Astrocyte of the cerebellum (primary cell): ENCODE measurements at regions not wholly inside any gene's neighbourhood (a gene's known extent, or its start where the extent isn't known, plus 50 kb on each side); places are given as distances from the start of the nearest gene placed in this dataset.

Experiments used
- DNase-seq: peaks from one replicate; pipeline ENCODE4 v3.0.0-alpha.2; 2011; ENCODE audit warnings: low read depth
- H3K4me3 ChIP-seq: 2 replicates; pipeline ENCODE4 v1.5.1; 2011; ENCODE audit warnings: mild to moderate bottlenecking, low read depth, low read length, moderate library complexity
- in situ Hi-C: cut with HindIII; loops from 2 replicates; pipeline ENCODE4 v1.10.0; 2017; ENCODE audit warnings: low sequenced_read_pairs
- TF ChIP-seq, protein P1 (sequence below): IDR thresholded peaks from 2 replicates; pipeline ENCODE4 v1.5.1; 2012; ENCODE audit warnings: low read length, low read depth, moderate library complexity, mild to moderate bottlenecking; ENCODE audit errors: missing control alignments

DNA sequence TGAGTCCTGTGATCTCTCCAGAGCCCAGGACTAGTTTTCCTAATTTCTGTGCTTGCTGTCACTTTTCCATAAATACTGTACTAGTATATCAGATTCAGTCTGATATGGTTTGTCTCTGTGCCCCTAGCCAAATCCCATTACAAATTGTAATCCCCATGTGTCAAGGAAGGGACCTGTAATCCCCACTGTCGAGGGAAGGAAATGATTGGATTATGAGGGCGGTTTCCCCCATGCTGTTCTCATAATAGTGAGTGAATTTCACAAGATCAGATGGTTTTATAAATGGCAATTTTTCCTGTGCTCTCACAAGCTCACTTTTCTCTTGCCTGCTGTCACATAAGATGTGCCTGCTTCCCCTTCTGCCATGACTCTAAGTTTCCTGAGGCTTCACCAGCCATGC is 54.8 kb upstream of the IFRD1 start:
- in situ Hi-C loops = no loop called here
- TF ChIP-seq, protein P1, sequence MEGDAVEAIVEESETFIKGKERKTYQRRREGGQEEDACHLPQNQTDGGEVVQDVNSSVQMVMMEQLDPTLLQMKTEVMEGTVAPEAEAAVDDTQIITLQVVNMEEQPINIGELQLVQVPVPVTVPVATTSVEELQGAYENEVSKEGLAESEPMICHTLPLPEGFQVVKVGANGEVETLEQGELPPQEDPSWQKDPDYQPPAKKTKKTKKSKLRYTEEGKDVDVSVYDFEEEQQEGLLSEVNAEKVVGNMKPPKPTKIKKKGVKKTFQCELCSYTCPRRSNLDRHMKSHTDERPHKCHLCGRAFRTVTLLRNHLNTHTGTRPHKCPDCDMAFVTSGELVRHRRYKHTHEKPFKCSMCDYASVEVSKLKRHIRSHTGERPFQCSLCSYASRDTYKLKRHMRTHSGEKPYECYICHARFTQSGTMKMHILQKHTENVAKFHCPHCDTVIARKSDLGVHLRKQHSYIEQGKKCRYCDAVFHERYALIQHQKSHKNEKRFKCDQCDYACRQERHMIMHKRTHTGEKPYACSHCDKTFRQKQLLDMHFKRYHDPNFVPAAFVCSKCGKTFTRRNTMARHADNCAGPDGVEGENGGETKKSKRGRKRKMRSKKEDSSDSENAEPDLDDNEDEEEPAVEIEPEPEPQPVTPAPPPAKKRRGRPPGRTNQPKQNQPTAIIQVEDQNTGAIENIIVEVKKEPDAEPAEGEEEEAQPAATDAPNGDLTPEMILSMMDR = no peak
- H3K4me3 ChIP-seq = no peak overlapping the region
- DNase-seq = no peak

DNA sequence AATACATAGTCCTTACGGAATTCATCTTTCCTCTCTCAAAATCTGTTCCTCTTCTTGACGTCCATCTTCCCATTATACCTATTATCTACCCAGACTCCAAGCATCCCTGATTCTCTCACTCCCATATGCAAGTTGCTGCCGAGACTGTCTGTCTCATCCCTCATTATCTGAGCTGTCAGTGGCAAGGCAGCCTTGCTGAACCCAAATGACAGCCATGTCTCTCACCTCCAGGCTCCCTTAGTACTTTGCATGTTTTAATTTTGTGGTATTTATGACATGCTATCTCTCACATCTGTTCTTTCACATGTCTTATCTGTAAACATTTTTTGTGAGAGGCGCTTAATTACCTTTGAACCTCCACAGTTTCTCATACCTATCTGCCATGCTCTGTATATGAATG is 54.4 kb upstream of the IFRD1 start:
- TF ChIP-seq, protein P1 = no peak
- no peak overlapping the region for H3K4me3 ChIP-seq
- DNase-seq = no peak
- in situ Hi-C loops = no loop called here

DNA sequence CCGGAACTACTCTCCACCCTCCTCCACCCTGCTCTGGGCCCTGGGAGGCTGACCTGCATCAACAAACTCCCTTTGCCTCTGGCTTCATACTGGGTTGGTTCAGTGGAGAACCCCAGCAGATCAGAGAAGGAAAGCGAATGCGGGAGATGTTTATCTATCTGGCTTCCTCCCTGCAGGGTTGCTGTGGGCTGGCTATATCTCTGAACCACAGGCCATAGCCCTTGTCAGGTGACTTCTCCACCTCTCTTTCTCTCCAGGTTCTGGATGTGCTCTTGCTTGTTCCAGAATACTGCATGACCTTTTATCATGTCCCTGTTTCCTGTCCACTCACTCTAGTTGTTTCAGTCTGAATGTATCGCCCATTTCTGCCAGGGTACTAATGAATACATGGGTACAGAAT is 51.7 kb upstream of the IFRD1 start:
- no peak for DNase-seq
- in situ Hi-C loops = no loop called here
- H3K4me3 ChIP-seq = no peak overlapping the region
- TF ChIP-seq, protein P1 = no peak

DNA sequence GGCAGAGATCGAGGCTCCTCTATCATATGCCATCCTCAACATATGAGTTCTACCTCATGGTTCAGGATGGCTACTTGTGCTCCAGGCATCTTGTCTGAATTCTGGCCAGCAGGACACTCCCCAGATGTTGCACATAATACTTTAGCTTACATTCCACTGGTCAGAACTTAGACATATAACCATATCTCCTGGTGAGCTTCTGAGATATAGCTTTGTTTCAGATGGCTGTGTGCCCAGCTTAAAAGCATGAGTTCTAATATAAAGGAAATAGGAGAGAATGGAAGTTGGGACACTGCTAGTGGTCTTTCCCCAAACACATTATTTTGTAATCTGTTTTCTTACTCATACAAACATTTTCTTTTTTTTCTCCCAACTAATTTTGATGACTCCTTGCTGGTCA is 50.8 kb upstream of the IFRD1 start:
- in situ Hi-C loops = no loop called here
- peak; percentile 74 for DNase-seq
- TF ChIP-seq, protein P1 = no peak
- no peak overlapping the region for H3K4me3 ChIP-seq

DNA sequence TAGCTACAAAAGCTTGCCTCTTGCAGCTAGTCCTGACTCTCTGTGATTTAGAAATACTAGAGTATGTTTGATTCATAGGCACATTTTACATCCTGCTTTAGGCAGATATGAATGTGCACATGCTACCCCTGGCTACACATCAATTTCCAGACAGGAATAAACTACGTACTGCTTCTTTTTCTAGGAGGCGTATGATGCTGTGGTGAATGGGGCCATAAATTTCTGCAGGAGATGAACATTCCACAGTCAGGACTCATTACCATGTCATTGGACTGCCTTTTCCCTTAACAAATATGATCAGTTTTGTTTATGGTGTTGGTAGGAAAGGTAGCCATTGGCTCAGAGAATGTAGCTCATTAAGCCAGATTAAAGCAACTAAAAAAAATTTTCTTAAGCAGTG is 50.1 kb upstream of the IFRD1 start:
- in situ Hi-C loops = loop anchor here (25.0 kb wide), 1 partner anchor 638 kb away; no protein-coding TSS in a partner anchor
- DNase-seq = no peak
- H3K4me3 ChIP-seq = no peak overlapping the region
- TF ChIP-seq, protein P1 = no peak
